HCT116 (cell line): ENCODE measurements at regions not wholly inside any gene's neighbourhood (a gene's known extent, or its start where the extent isn't known, plus 50 kb on each side); places are given as distances from the start of the nearest gene placed in this dataset.

Source experiments
- ATAC-seq: fragments of 200-7000 bp; cut with Tn5 transposase; 2 replicates; pipeline ENCODE4 v1.9.1; 2020; ENCODE audit warnings: mild to moderate bottlenecking, moderate library complexity
- BruUV-seq: library from RNA; stranded (reverse); fragments of 400-500 nt; replicated peaks from 2 replicates; lab custom pipeline; 2021; lab: Mats Ljungman, UMichigan
- CTCF ChIA-PET: fragments of 300-600 bp; sonication (Branson Sonifier 250); formaldehyde crosslinking; loops from one replicate; lab custom pipeline; 2021; ENCODE audit warnings: antibody characterized with exemption; lab: Charles Lee
- POLR2A ChIA-PET: fragments of 300-600, 350-600 bp; sonication (Branson Sonifier 250); formaldehyde crosslinking; loops from one replicate; lab custom pipeline; 2021; ENCODE audit warnings: antibody characterized with exemption; lab: Charles Lee
- RAD21 ChIA-PET, 2 experiments: fragments of 300-600 bp; sonication (Branson Sonifier 250); formaldehyde crosslinking; loops; one replicate each; lab custom pipeline; 2023; ENCODE audit warnings: low total read pairs in 2 of 2; ENCODE audit not compliant: uncharacterized antibody in 2 of 2, unreplicated experiment in 2 of 2, low non-redundant PET in 1 of 2; lab: Charles Lee
- DNase-seq: peaks from one replicate; pipeline ENCODE4 v3.0.0-alpha.2; 2010; ENCODE audit warnings: low read depth, low spot score
- H2AFZ ChIP-seq: fragments of 200-600 bp; shearing (Covaris generic), sonication (generic); 2 replicates; pipeline ENCODE4 v1.6.1; 2017; ENCODE audit warnings: low read depth, mixed run types, mixed read lengths, antibody characterized with exemption, low read length; ENCODE audit not compliant: poor library complexity, severe bottlenecking
- H3K27ac ChIP-seq: 2 replicates; pipeline ENCODE4 v1.5.1; 2012; ENCODE audit warnings: low read depth, low read length
- H3K27me3 ChIP-seq: fragments of 200-600 bp; sonication (generic); 2 replicates; pipeline ENCODE4 v1.6.1; 2016; ENCODE audit warnings: mixed run types, low read length, mixed read lengths; ENCODE audit not compliant: insufficient read depth
- H3K36me3 ChIP-seq, 2 experiments: fragments of 200-500 bp in 1 of 2; fragments of 200-600 bp in 1 of 2; sonication (Bioruptor generic) in 1 of 2; sonication (generic) in 1 of 2; 2 replicates each; pipeline versions ENCODE4 v1.5.1 to v1.6.1; 2014 to 2016; ENCODE audit warnings: low read length in 2 of 2, inconsistent platforms in 1 of 2, mixed read lengths in 1 of 2, mixed run types in 1 of 2; ENCODE audit not compliant: insufficient read depth in 2 of 2, control insufficient read depth in 1 of 2
- H3K4me1 ChIP-seq, 2 experiments: fragments of 200-600 bp in 1 of 2; sonication (generic) in 1 of 2; 2 replicates each; pipeline versions ENCODE4 v1.5.1 to v1.6.1; 2012 to 2017; ENCODE audit warnings: low read length in 2 of 2, inconsistent platforms in 1 of 2, mild to moderate bottlenecking in 1 of 2, mixed read lengths in 1 of 2, mixed run types in 1 of 2, moderate library complexity in 1 of 2; ENCODE audit not compliant: insufficient read depth in 2 of 2, control insufficient read depth in 1 of 2
- H3K4me2 ChIP-seq: fragments of 200-600 bp; sonication (generic); 2 replicates; pipeline ENCODE4 v1.6.1; 2017; ENCODE audit warnings: mixed run types, low read length, mixed read lengths
- H3K4me3 ChIP-seq, 2 experiments: fragments of 200-600 bp in 1 of 2; sonication (generic) in 1 of 2; replicated peaks in 1 of 2; 2 replicates each; pipeline ENCODE4 v1.5.1; 2011 to 2016; ENCODE audit warnings: low read length in 2 of 2, control low read depth in 1 of 2, low read depth in 1 of 2, mild to moderate bottlenecking in 1 of 2, mixed read lengths in 1 of 2, mixed run types in 1 of 2
- H3K79me2 ChIP-seq: fragments of 200-600 bp; sonication (generic); 2 replicates; pipeline ENCODE4 v1.6.1; 2017; ENCODE audit warnings: mild to moderate bottlenecking, mixed run types, low read length, moderate library complexity, mixed read lengths; ENCODE audit not compliant: insufficient read depth
- H3K9ac ChIP-seq: fragments of 200-600 bp; sonication (generic); 2 replicates; pipeline ENCODE4 v1.6.1; 2016; ENCODE audit warnings: low read length, mixed read lengths
- H3K9me2 ChIP-seq: fragments of 200-600 bp; sonication (generic), shearing (Covaris generic); 2 replicates; pipeline ENCODE4 v1.6.1; 2017; ENCODE audit warnings: mixed run types, mild to moderate bottlenecking, moderate library complexity; ENCODE audit not compliant: insufficient read depth
- H3K9me3 ChIP-seq, 2 experiments: fragments of 200-500 bp in 1 of 2; fragments of 200-600 bp in 1 of 2; sonication (Bioruptor generic) in 1 of 2; sonication (generic) in 1 of 2; 2 replicates each; pipeline ENCODE4 v1.6.1; 2014 to 2017; ENCODE audit warnings: low read length in 2 of 2, mixed read lengths in 2 of 2, inconsistent platforms in 1 of 2, low read depth in 1 of 2, mild to moderate bottlenecking in 1 of 2, mixed run types in 1 of 2, moderate library complexity in 1 of 2; ENCODE audit not compliant: control insufficient read depth in 1 of 2, insufficient read depth in 1 of 2
- H4K20me1 ChIP-seq: fragments of 200-600 bp; sonication (generic), shearing (Covaris generic); 2 replicates; pipeline ENCODE4 v1.6.1; 2017; ENCODE audit warnings: mixed run types, mild to moderate bottlenecking, moderate library complexity; ENCODE audit not compliant: insufficient read depth
- ATF3 ChIP-seq: IDR thresholded peaks from 2 replicates; pipeline ENCODE4 v1.6.1; 2012
- CEBPB ChIP-seq: IDR thresholded peaks from 2 replicates; pipeline ENCODE4 v1.6.1; 2012; ENCODE audit warnings: low read depth
- EGR1 ChIP-seq: IDR thresholded peaks from 2 replicates; pipeline ENCODE4 v1.6.1; 2012; ENCODE audit warnings: low read depth
- ELF1 ChIP-seq: IDR thresholded peaks from 2 replicates; pipeline ENCODE4 v1.6.1; 2012; ENCODE audit warnings: low read depth, borderline replicate concordance
- EZH2 ChIP-seq: fragments of 200-600 bp; sonication (generic); IDR thresholded peaks from 2 replicates; pipeline ENCODE4 v1.6.1; 2017; ENCODE audit warnings: antibody characterized with exemption, mixed run types
- FOSL1 ChIP-seq: IDR thresholded peaks from 2 replicates; pipeline ENCODE4 v1.6.1; 2012; ENCODE audit warnings: low read depth
- JUND ChIP-seq: IDR thresholded peaks from 2 replicates; pipeline ENCODE4 v1.6.1; 2012
- POLR2A ChIP-seq: IDR thresholded peaks from 2 replicates; pipeline ENCODE4 v1.7.0; 2011; ENCODE audit warnings: borderline replicate concordance; ENCODE audit not compliant: insufficient read depth, insufficient read length; ENCODE audit errors: extremely low read depth
- RAD21 ChIP-seq: IDR thresholded peaks from 2 replicates; pipeline ENCODE4 v1.6.1; 2012; ENCODE audit warnings: low read depth, mild to moderate bottlenecking
- SP1 ChIP-seq: IDR thresholded peaks from 2 replicates; pipeline ENCODE4 v1.6.1; 2012; ENCODE audit warnings: low read depth
- ZBTB33 ChIP-seq: IDR thresholded peaks from 2 replicates; pipeline ENCODE4 v1.6.1; 2011; ENCODE audit warnings: mild to moderate bottlenecking, low read length, moderate library complexity; ENCODE audit not compliant: insufficient replicate concordance; ENCODE audit errors: extremely low read depth
- ZFX ChIP-seq: fragments of 450-650 bp; IDR thresholded peaks from 2 replicates; pipeline ENCODE4 v1.6.1; 2017
- ZNF274 ChIP-seq: fragments of 200-500 bp; sonication (Bioruptor generic); IDR thresholded peaks from 2 replicates; pipeline ENCODE4 v1.6.1; 2014; ENCODE audit warnings: mild to moderate bottlenecking, low read depth, low read length, inconsistent platforms
- intact Hi-C: fragments of 100-400 bp; cut with micrococcal nuclease; formaldehyde crosslinking; loops from 2 replicates; pipeline ENCODE4 v1.10.0; 2022

GRCh38 chr6:90382760-90383159 lies 86.1 kb upstream of the BACH2 start:
- BruUV-seq: no TSS peak
- RAD21 ChIA-PET: no interaction called here

More at GRCh38 chr6:90382760-90383159, 86.1 kb upstream of the BACH2 start:
- Histone ChIP-seq H3K4me1 (no peaks in the 10 kb centered on the region), H3K27me3 (no peaks in the 10 kb centered on the region), H3K4me2 (no peak overlapping the region), H3K9me2 (no peaks in the 10 kb centered on the region), H3K79me2 (no peaks in the 10 kb centered on the region), H3K9ac (no peak overlapping the region), H3K9me3 (no peaks in the 10 kb centered on the region), H3K36me3 (no peaks in the 10 kb centered on the region), H4K20me1 (no peaks in the 10 kb centered on the region), H3K4me3 (no peak overlapping the region), H2AFZ (no peak overlapping the region), H3K27ac (no peak overlapping the region)
- POLR2A ChIA-PET: no interaction called here
- no peak for ATAC-seq
- intact Hi-C loops: no loop called here
- CTCF ChIA-PET: interaction anchor here (0.7 to 1.2 kb wide), 2 partner anchors 10 to 11 kb away, joined by 4 read pairs; no protein-coding TSS in a partner anchor
- TF ChIP-seq JUND (no peak), CEBPB (no peak), ELF1 (no peak), ZFX (no peak), FOSL1 (no peak), ATF3 (no peak), POLR2A (no peak), ZBTB33 (no peak), EGR1 (no peak), ZNF274 (no peak), RAD21 (no peak), EZH2 (no peak), SP1 (no peak)
- TF ChIP-seq, all 23 proteins: peak for 0
- DNase-seq: no peak
